DOHH2 (cell line): ENCODE measurements at regions not wholly inside any gene's neighbourhood (a gene's known extent, or its start where the extent isn't known, plus 50 kb on each side); places are given as distances from the start of the nearest gene placed in this dataset.

ENCODE experiments used
- CTCF ChIP-seq: fragments of 200-600 bp; sonication (generic); IDR thresholded peaks from one replicate; pipeline ENCODE4 v1.5.1; 2014; ENCODE audit warnings: antibody characterized with exemption, mild to moderate bottlenecking, low read depth, low read length; ENCODE audit not compliant: poor library complexity, severe bottlenecking
- EZH2phosphoT487 ChIP-seq: fragments of 200-600 bp; sonication (generic); IDR thresholded peaks from 2 replicates; pipeline ENCODE4 v1.6.1; 2017; ENCODE audit warnings: borderline replicate concordance, mild to moderate bottlenecking, antibody characterized with exemption, low read length, moderate library complexity, mixed read lengths

- no peak for TF ChIP-seq EZH2phosphoT487
- TF ChIP-seq CTCF = no peak
Measured at GRCh38 chr13:60268203-60268555, 104.5 kb upstream of the DIAPH3 start.
